Endothelial cell of umbilical vein (primary cell): ENCODE measurements at regions not wholly inside any gene's neighbourhood (a gene's known extent, or its start where the extent isn't known, plus 50 kb on each side); places are given as distances from the start of the nearest gene placed in this dataset.
A peak's percentile ranks its signal among the peaks of the same experiment; 100 is the strongest.

Source experiments
- EZH2 ChIP-seq: IDR thresholded peaks from 2 replicates; pipeline ENCODE4 v1.6.1; 2012; ENCODE audit warnings: borderline replicate concordance, low read depth, mild to moderate bottlenecking, moderate library complexity, low read length, inconsistent platforms; ENCODE audit not compliant: severe bottlenecking
- FOS ChIP-seq: IDR thresholded peaks from 2 replicates; pipeline ENCODE4 v1.6.1; 2011; ENCODE audit warnings: mild to moderate bottlenecking, low read length, moderate library complexity, borderline replicate concordance; ENCODE audit not compliant: insufficient read depth
- GATA2 ChIP-seq: IDR thresholded peaks from 2 replicates; pipeline ENCODE4 v1.7.0; 2011; ENCODE audit warnings: low read depth, mild to moderate bottlenecking, moderate library complexity, mixed read lengths, low read length; ENCODE audit not compliant: insufficient read length, insufficient read depth
- JUN ChIP-seq: IDR thresholded peaks from 2 replicates; pipeline ENCODE4 v1.6.1; 2011; ENCODE audit warnings: borderline replicate concordance, low read depth; ENCODE audit not compliant: insufficient read length, insufficient read depth
- MYC ChIP-seq: IDR thresholded peaks from one replicate; pipeline ENCODE4 v1.6.1; 2011; ENCODE audit warnings: mild to moderate bottlenecking, low read depth, low read length
- POLR2A ChIP-seq: IDR thresholded peaks from 2 replicates; pipeline ENCODE4 v1.6.1; 2012; ENCODE audit warnings: low read depth, mild to moderate bottlenecking, control low read depth, low read length
- POLR2AphosphoS5 ChIP-seq: IDR thresholded peaks from 2 replicates; pipeline ENCODE4 v1.6.1; 2012; ENCODE audit warnings: low read depth, mild to moderate bottlenecking, control low read depth, low read length, moderate library complexity; ENCODE audit not compliant: insufficient read depth
- TF ChIP-seq, protein P1 (sequence below), 2 donors: IDR thresholded peaks; 1 replicate in 1 of 2; 2 replicates in 1 of 2; pipeline ENCODE4 v1.5.1; 2011; ENCODE audit warnings: low read length in 2 of 2, mild to moderate bottlenecking in 2 of 2, moderate library complexity in 2 of 2, control low read depth in 1 of 2, inconsistent platforms in 1 of 2, low read depth in 1 of 2; ENCODE audit not compliant: insufficient read depth in 1 of 2; ENCODE audit errors: extremely low read depth in 1 of 2
- TF ChIP-seq, protein P2 (sequence below): IDR thresholded peaks from 2 replicates; pipeline ENCODE4 v1.6.1; 2011; ENCODE audit not compliant: insufficient read depth, insufficient read length

DNA sequence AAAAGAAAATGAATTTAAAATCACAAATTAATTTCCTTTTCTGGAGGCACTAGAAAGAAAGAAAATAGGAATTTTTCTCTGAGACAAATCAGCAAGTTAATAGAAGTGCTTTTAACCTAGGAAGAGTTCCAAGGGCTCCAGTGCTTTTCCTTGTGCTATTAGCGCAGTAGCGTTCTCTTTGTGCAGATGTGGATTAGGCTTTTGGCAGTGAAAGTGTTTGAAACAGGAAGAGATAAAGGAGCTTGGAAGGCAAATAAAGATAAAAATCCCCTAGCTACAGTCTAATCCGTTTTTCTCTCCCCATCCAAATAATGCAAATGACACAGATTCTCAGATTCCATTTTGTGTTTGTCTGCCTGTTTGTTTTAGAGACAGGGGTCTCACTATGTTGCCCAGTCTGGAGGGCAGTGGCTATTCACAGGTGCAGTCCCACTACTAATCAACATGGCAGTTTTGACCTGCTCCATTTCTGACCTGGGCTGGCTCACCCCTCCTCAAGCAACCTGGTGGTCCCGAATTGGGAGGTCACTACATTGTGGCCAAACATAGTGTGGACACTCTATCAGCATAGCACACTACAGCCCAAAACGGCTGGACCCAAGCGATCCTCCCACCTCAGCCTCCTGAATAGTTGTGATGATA, 166.1 kb downstream of the PAWR start:
- TF ChIP-seq, protein P1, sequence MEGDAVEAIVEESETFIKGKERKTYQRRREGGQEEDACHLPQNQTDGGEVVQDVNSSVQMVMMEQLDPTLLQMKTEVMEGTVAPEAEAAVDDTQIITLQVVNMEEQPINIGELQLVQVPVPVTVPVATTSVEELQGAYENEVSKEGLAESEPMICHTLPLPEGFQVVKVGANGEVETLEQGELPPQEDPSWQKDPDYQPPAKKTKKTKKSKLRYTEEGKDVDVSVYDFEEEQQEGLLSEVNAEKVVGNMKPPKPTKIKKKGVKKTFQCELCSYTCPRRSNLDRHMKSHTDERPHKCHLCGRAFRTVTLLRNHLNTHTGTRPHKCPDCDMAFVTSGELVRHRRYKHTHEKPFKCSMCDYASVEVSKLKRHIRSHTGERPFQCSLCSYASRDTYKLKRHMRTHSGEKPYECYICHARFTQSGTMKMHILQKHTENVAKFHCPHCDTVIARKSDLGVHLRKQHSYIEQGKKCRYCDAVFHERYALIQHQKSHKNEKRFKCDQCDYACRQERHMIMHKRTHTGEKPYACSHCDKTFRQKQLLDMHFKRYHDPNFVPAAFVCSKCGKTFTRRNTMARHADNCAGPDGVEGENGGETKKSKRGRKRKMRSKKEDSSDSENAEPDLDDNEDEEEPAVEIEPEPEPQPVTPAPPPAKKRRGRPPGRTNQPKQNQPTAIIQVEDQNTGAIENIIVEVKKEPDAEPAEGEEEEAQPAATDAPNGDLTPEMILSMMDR (IDR thresholded peaks at IDR 0.05; ENCODE audit: extremely low read depth in 1 of 2, insufficient read depth in 1 of 2, low read depth in 1 of 2, low read length in 2 of 2): no peak
- TF ChIP-seq POLR2A (no peak), EZH2 (no peak), POLR2AphosphoS5 (no peak), MYC (no peak), FOS (no peak), JUN (no peak), GATA2 (peak; percentile 30)
- TF ChIP-seq, protein P2, sequence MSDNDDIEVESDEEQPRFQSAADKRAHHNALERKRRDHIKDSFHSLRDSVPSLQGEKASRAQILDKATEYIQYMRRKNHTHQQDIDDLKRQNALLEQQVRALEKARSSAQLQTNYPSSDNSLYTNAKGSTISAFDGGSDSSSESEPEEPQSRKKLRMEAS: no peak
